ENCODE measurements at regions not wholly inside any gene's neighbourhood (a gene's known extent, or its start where the extent isn't known, plus 50 kb on each side); places are given as distances from the start of the nearest gene placed in this dataset.

GRCh38 chr2:33975498-33975897 is 376.4 kb upstream of the FAM98A start:
- Mint-ChIP-seq H3K27ac (no peak overlapping the region), H3K4me1 (no peaks in the 10 kb centered on the region), H3K9me3 (peaks cover 39% of the 10 kb centered on the region), H3K36me3 (peaks cover 15% of the 10 kb centered on the region), H3K27me3 (ENCODE audit: low read depth) (no peaks in the 10 kb centered on the region), H3K4me3 (no peak overlapping the region)
- DNase-seq (ENCODE audit: low spot score) (no peak), ATAC-seq (no peak)
- POLR2A ChIA-PET, result interaction anchor here (0.6 kb wide), 1 partner anchor 22 kb away, joined by 3 read pairs; no protein-coding TSS in a partner anchor
- TF ChIP-seq PRDM15 (CRISPR knock-in tag; IDR thresholded peaks at IDR 0.05) (no peak), ELF4 (CRISPR knock-in tag; IDR thresholded peaks at IDR 0.05; ENCODE audit: low read depth) (no peak), EMX1 (CRISPR knock-in tag; IDR thresholded peaks at IDR 0.05) (no peak), NFATC4 (CRISPR knock-in tag; IDR thresholded peaks at IDR 0.05) (no peak), ZNF121 (CRISPR knock-in tag; IDR thresholded peaks at IDR 0.05) (no peak), ZNF425 (CRISPR knock-in tag; conservative IDR thresholded peaks at IDR 0.05) (no peak), IRF2 (CRISPR knock-in tag; IDR thresholded peaks at IDR 0.05; ENCODE audit: borderline replicate concordance, low read depth) (no peak), ZNF423 (CRISPR knock-in tag; IDR thresholded peaks at IDR 0.05) (no peak)
- CTCF ChIA-PET, result interaction anchor here (0.6 kb wide), 1 partner anchor 349 kb away, joined by 3 read pairs; no protein-coding TSS in a partner anchor

GRCh38 chr2:33967103-33967502 is 368.0 kb upstream of the FAM98A start:
- CTCF ChIA-PET, result no interaction called here
- no peak overlapping the region for H3K27ac Mint-ChIP-seq
- no peak for DNase-seq (ENCODE audit: low spot score)
- H3K4me1 Mint-ChIP-seq, result no peaks in the 10 kb centered on the region
- H3K36me3 Mint-ChIP-seq, result no peaks in the 10 kb centered on the region
- H3K4me3 Mint-ChIP-seq, result no peak overlapping the region
- H3K9me3 Mint-ChIP-seq, result peaks cover 7% of the 10 kb centered on the region
- no peaks in the 10 kb centered on the region for H3K27me3 Mint-ChIP-seq (ENCODE audit: low read depth)
- TF ChIP-seq NR3C1 (CRISPR knock-in tag; conservative IDR thresholded peaks at IDR 0.05; ENCODE audit: low read depth) (no peak), ZBTB21 (CRISPR knock-in tag; IDR thresholded peaks at IDR 0.05; ENCODE audit: borderline replicate concordance) (no peak), ZBTB43 (CRISPR knock-in tag; IDR thresholded peaks at IDR 0.05) (no peak), GTF2I (CRISPR knock-in tag; conservative IDR thresholded peaks at IDR 0.05) (no peak), ZNF423 (CRISPR knock-in tag; IDR thresholded peaks at IDR 0.05) (no peak), JAZF1 (CRISPR knock-in tag; IDR thresholded peaks at IDR 0.05) (no peak), ZNF281 (CRISPR knock-in tag; IDR thresholded peaks at IDR 0.05) (no peak), JUN (CRISPR knock-in tag; IDR thresholded peaks at IDR 0.05) (no peak), ATF3 (CRISPR knock-in tag; conservative IDR thresholded peaks at IDR 0.05) (no peak)
- no peak for ATAC-seq
- POLR2A ChIA-PET, result no interaction called here

Measured in WTC11 (cell line).